ENCODE measurements at regions not wholly inside any gene's neighbourhood (a gene's known extent, or its start where the extent isn't known, plus 50 kb on each side); places are given as distances from the start of the nearest gene placed in this dataset.
"Not testable (repeated sequence)": the region's sequence is repeated elsewhere in the genome, so short reads cannot be mapped to it uniquely, and the experiment has no call there.

DNA sequence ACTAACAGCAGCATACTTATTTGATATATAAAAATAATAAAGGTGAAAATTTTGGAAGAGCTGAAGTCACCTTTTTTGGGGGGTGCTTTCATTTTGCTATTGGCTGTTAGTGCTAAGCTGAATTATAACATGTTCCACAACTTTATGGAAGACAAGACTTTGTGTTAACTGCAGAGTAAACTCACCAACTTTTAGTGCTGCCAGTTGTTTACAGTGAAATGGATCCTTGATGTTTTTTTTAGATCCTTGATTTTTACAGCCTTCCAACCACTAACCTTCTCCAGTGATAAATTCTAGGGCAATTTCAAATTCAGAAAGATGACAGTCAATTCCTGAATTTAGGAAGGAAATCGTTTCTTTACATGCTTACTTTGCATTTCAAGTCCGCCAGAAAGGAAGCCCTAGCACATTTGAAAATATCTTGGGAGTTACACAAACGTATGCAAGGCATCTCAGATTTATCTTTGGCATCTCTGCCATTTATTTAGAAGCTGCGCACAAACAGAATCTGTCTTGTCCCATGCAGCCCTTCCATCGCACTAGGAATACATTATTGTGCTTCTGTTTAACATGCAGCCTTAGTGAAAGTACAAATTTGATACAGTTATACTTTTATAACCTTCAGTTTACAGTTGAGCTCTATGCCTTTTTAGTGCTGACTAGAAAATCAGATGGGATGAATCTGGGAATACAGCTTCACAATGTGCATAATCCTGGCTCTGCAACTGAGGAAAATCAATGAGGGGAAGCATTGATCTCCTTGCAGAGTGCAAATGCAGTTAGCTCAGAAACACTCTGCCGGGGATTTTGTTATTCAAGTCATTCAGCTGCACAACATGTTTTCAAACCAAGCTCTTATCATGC, 142.4 kb upstream of the ZNF608 start:
- H3K4me3 ChIP-seq (ENCODE audit: low read depth, poor library complexity, severe bottlenecking), result no peak overlapping the region
- no peak for DNase-seq (ENCODE audit: low spot score in 2 of 2)
- intact Hi-C loops (cut with DNase I; ENCODE audit: low total_unique reads), result no loop called here
- TF ChIP-seq POLR2A (IDR thresholded peaks at IDR 0.05), result no peak
- TF ChIP-seq, protein P1, sequence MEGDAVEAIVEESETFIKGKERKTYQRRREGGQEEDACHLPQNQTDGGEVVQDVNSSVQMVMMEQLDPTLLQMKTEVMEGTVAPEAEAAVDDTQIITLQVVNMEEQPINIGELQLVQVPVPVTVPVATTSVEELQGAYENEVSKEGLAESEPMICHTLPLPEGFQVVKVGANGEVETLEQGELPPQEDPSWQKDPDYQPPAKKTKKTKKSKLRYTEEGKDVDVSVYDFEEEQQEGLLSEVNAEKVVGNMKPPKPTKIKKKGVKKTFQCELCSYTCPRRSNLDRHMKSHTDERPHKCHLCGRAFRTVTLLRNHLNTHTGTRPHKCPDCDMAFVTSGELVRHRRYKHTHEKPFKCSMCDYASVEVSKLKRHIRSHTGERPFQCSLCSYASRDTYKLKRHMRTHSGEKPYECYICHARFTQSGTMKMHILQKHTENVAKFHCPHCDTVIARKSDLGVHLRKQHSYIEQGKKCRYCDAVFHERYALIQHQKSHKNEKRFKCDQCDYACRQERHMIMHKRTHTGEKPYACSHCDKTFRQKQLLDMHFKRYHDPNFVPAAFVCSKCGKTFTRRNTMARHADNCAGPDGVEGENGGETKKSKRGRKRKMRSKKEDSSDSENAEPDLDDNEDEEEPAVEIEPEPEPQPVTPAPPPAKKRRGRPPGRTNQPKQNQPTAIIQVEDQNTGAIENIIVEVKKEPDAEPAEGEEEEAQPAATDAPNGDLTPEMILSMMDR (IDR thresholded peaks at IDR 0.05), result no peak
- 62 to 77% methylated on average over 6 of the region's 6 CpGs for WGBS, 2 donors

- 49 to 59% methylated on average over 2 of the region's 2 CpGs for WGBS, 2 donors
Measured at GRCh38 chr5:124889486-124889825, 143.0 kb upstream of the ZNF608 start.

DNA sequence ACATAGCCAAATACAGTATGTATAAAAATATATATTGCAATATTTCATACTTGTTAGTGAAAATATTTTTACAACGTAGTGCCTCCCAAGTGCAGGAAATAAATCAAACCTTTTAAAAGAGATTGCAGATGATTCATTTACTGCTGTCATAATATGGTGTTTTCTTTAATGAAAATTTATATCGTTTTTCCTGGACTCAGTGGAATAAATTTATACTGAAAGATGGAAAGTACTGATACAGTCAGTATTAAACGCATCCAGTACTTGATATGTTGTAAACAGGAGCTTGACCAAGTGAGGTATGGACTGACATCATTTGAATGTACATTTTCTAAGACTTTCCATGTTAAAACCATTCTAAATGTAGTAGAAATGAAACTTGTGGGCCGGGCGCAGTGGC, 143.4 kb upstream of the ZNF608 start:
- DNase-seq (ENCODE audit: low spot score in 2 of 2), result no peak
- TF ChIP-seq, protein P1 (IDR thresholded peaks at IDR 0.05), result no peak
- TF ChIP-seq POLR2A (IDR thresholded peaks at IDR 0.05), result no peak
- WGBS, 2 donors, result 65 to 70% methylated on average over 5 of the region's 5 CpGs
- intact Hi-C loops (cut with DNase I; ENCODE audit: low total_unique reads), result no loop called here
- H3K4me3 ChIP-seq (ENCODE audit: low read depth, poor library complexity, severe bottlenecking), result no peak overlapping the region

More at GRCh38 chr5:124889486-124889825, 143.0 kb upstream of the ZNF608 start:
- intact Hi-C loops (cut with DNase I; ENCODE audit: low total_unique reads), result no loop called here
- no peak for DNase-seq (ENCODE audit: low spot score in 2 of 2)
- TF ChIP-seq, protein P1 (IDR thresholded peaks at IDR 0.05), result no peak
- no peak for TF ChIP-seq POLR2A (IDR thresholded peaks at IDR 0.05)
- no peak overlapping the region for H3K4me3 ChIP-seq (ENCODE audit: low read depth, poor library complexity, severe bottlenecking)

DNA sequence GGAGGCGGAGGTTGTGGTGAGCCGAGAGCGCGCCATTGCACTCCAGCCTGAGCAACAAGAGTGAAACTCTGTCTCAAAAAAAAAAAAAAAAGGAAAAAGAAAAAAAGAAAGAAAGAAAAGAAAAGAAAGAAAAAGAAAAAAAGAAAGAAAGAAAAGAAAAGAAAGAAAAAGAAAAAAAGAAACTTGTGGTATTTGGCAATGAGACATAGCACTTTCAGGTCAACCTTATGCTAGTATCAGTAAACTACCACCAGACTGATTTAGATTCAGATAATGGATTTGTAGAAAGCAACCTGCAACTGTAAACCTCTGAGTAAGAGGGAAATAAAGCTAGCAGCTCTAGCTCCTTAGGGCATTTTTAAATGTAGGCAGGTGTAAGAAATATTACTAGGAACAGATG, 144.0 kb upstream of the ZNF608 start:
- H3K4me3 ChIP-seq (ENCODE audit: low read depth, poor library complexity, severe bottlenecking); DNase-seq (ENCODE audit: low spot score in 2 of 2); intact Hi-C loops (cut with DNase I; ENCODE audit: low total_unique reads): not testable (repeated sequence)
- 98 to 99% methylated on average over 4 of the region's 4 CpGs for WGBS, 2 donors

- DNase-seq (ENCODE audit: low spot score in 2 of 2), result no peak
- WGBS, 2 donors, result 95 to 98% methylated on average over 4 of the region's 4 CpGs
- intact Hi-C loops (cut with DNase I; ENCODE audit: low total_unique reads), result no loop called here
- TF ChIP-seq, protein P1 (IDR thresholded peaks at IDR 0.05), result no peak
- TF ChIP-seq POLR2A (IDR thresholded peaks at IDR 0.05), result no peak
- H3K4me3 ChIP-seq (ENCODE audit: low read depth, poor library complexity, severe bottlenecking), result no peak overlapping the region
Measured at GRCh38 chr5:124891179-124891578, 144.7 kb upstream of the ZNF608 start.

GRCh38 chr5:124892185-124892848, 145.9 kb upstream of the ZNF608 start:
- TF ChIP-seq, protein P1 (IDR thresholded peaks at IDR 0.05), result no peak
- TF ChIP-seq POLR2A (IDR thresholded peaks at IDR 0.05), result no peak
- H3K4me3 ChIP-seq (ENCODE audit: low read depth, poor library complexity, severe bottlenecking), result no peak overlapping the region
- 95 to 99% methylated on average over 29 to 37 of the region's 48 CpGs for WGBS, 2 donors
- intact Hi-C loops (cut with DNase I; ENCODE audit: low total_unique reads), result no loop called here
- DNase-seq (ENCODE audit: low spot score in 2 of 2), result no peak

Data from lower leg skin (tissue), 4 donors.